DND-41 (cell line): ENCODE measurements at regions not wholly inside any gene's neighbourhood (a gene's known extent, or its start where the extent isn't known, plus 50 kb on each side); places are given as distances from the start of the nearest gene placed in this dataset.

Experiments used
- ATAC-seq: fragments of 200-7000 bp; cut with Tn5 transposase; 3 replicates; pipeline ENCODE4 v1.9.1; 2021; ENCODE audit warnings: low read depth; ENCODE audit not compliant: insufficient read depth
- DNase-seq: peaks from one replicate; pipeline ENCODE4 v3.0.0-alpha.2; 2020
- H2AFZ ChIP-seq: 2 replicates; pipeline ENCODE4 v1.6.0; 2012; ENCODE audit warnings: low read depth, low read length
- H3K27ac ChIP-seq: 2 replicates; pipeline ENCODE4 v1.5.1; 2012; ENCODE audit warnings: low read length, inconsistent platforms
- H3K27me3 ChIP-seq: fragments of 200-600 bp; sonication (generic); 2 replicates; pipeline ENCODE4 v1.6.0; 2012; ENCODE audit warnings: low read length, mild to moderate bottlenecking, inconsistent platforms; ENCODE audit not compliant: insufficient read depth, poor library complexity
- H3K36me3 ChIP-seq: 2 replicates; pipeline ENCODE4 v1.5.1; 2012; ENCODE audit warnings: low read length, inconsistent platforms; ENCODE audit not compliant: insufficient read depth
- H3K4me1 ChIP-seq: 2 replicates; pipeline ENCODE4 v1.5.1; 2012; ENCODE audit warnings: mild to moderate bottlenecking, low read length; ENCODE audit not compliant: insufficient read depth
- H3K4me2 ChIP-seq: 2 replicates; pipeline ENCODE4 v1.6.0; 2012; ENCODE audit warnings: mild to moderate bottlenecking, moderate library complexity, low read length, inconsistent platforms; ENCODE audit not compliant: insufficient read depth
- H3K4me3 ChIP-seq, 2 experiments: fragments of 200-600 bp in 1 of 2; shearing (Covaris generic) in 1 of 2; 2 replicates each; pipeline ENCODE4 v1.5.1; 2012 to 2016; ENCODE audit warnings: inconsistent platforms in 2 of 2, low read length in 2 of 2, mild to moderate bottlenecking in 2 of 2, low read depth in 1 of 2, moderate library complexity in 1 of 2
- H3K79me2 ChIP-seq: 2 replicates; pipeline ENCODE4 v1.6.0; 2012; ENCODE audit warnings: low read length, inconsistent platforms; ENCODE audit not compliant: insufficient read depth
- H3K9ac ChIP-seq: 2 replicates; pipeline ENCODE4 v1.6.0; 2012; ENCODE audit warnings: low read depth, mild to moderate bottlenecking, inconsistent platforms, low read length, moderate library complexity
- H3K9me3 ChIP-seq: 2 replicates; pipeline ENCODE4 v1.5.1; 2012; ENCODE audit warnings: low read length, moderate library complexity, mild to moderate bottlenecking, inconsistent platforms; ENCODE audit not compliant: insufficient read depth, severe bottlenecking
- H4K20me1 ChIP-seq: 2 replicates; pipeline ENCODE4 v1.6.0; 2012; ENCODE audit warnings: low read length; ENCODE audit not compliant: insufficient read depth
- CTCF ChIP-seq: IDR thresholded peaks from 2 replicates; pipeline ENCODE4 v1.5.1; 2012; ENCODE audit warnings: borderline replicate concordance, low read length, moderate library complexity, mild to moderate bottlenecking; ENCODE audit not compliant: poor library complexity, severe bottlenecking; ENCODE audit errors: extremely low read depth
- EZH2 ChIP-seq: IDR thresholded peaks from 3 replicates; pipeline ENCODE4 v1.6.1; 2012; ENCODE audit warnings: borderline replicate concordance, low read depth, mild to moderate bottlenecking, moderate library complexity, low read length, inconsistent platforms; ENCODE audit not compliant: severe bottlenecking

DNA sequence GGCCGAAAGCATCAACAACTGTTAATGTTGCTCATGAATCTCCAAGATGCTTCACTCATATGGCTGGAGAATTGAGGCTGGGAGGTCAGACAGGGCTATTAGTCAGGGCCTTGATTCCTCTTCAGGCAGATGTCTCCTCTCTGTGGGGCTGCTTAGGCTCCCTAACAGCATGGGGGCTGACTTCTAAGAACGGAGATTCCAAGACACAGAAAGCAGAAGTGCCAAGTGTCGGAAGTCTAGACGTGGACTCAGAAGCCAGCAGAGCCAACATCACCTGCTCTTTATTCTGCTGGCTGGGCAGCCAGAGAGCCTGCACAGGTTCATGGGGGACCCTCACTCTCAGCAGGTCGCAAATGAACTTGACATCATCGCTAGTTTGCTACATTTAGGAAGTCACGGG is 279.8 kb downstream of the CDH26 start:
- Histone ChIP-seq H2AFZ (no peak overlapping the region), H3K9me3 (no peaks in the 10 kb centered on the region), H3K36me3 (peaks cover 29% of the 10 kb centered on the region), H4K20me1 (no peaks in the 10 kb centered on the region), H3K27ac (peak overlapping the region; percentile 53), H3K4me2 (no peak overlapping the region), H3K27me3 (no peaks in the 10 kb centered on the region), H3K9ac (no peak overlapping the region), H3K4me1 (peaks cover 56% of the 10 kb centered on the region), H3K4me3 (no peak overlapping the region), H3K79me2 (peaks cover 17% of the 10 kb centered on the region; the same call in 1 of the 2 replicates)
- TF ChIP-seq CTCF: no peak
- no peak for TF ChIP-seq EZH2
- no peak for ATAC-seq
- no peak for DNase-seq

DNA sequence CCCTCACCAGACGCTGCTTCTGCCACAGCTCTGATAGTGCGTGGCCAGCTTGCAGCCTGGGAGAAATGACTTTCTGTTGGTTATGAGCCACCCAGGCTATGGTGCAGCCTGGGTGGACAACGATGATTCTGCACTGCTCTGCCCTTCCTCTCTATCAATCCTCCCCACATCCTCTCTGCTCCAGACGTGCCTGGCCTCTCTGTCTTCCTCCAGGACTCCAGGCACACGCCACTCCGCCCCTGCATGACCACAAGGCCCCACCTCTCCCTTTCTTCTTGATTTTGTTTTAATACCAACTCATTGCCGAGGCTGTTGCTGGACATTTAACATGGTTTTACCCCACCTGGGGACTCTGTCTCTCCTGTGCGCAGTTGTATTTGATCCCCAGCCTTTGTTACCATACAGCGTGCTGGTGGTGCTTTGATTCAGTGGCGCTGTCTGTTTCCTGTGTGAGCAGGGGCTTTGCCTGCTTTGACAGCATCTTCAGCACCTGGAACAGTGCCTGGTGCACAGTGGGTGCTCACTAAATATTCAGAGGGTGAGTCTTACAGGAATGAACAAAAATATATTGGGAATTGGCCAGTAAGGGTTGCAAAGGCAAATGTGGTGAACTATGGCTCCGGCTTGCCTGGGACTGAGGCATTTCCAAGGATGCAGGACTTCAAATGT is 280.9 kb downstream of the CDH26 start:
- no peaks in the 10 kb centered on the region for H3K27me3 ChIP-seq
- H3K4me2 ChIP-seq: no peak overlapping the region
- TF ChIP-seq CTCF: no peak
- no peak for TF ChIP-seq EZH2
- H3K27ac ChIP-seq: peak overlapping the region; percentile 53
- no peaks in the 10 kb centered on the region for H4K20me1 ChIP-seq
- H3K9me3 ChIP-seq: no peaks in the 10 kb centered on the region
- no peak overlapping the region for H2AFZ ChIP-seq
- peak; percentile 68 for DNase-seq
- peaks cover 68% of the 10 kb centered on the region for H3K4me1 ChIP-seq
- H3K36me3 ChIP-seq: peaks cover 33% of the 10 kb centered on the region
- ATAC-seq: peak; percentile 88
- peaks cover 19% of the 10 kb centered on the region; the same call in 1 of the 2 replicates for H3K79me2 ChIP-seq
- no peak overlapping the region for H3K9ac ChIP-seq
- no peak overlapping the region for H3K4me3 ChIP-seq

- DNase-seq (no peak), ATAC-seq (no peak)
- no peak overlapping the region for H2AFZ ChIP-seq
- peak overlapping the region; percentile 53; the same call in 1 of the 2 replicates for H3K27ac ChIP-seq
- TF ChIP-seq CTCF (no peak), EZH2 (no peak)
- H3K4me1 ChIP-seq: peaks cover 76% of the 10 kb centered on the region
- no peaks in the 10 kb centered on the region for H3K9me3 ChIP-seq
- no peak overlapping the region for H3K4me2 ChIP-seq
- H3K27me3 ChIP-seq: no peaks in the 10 kb centered on the region
- peaks cover 19% of the 10 kb centered on the region; the same call in 1 of the 2 replicates for H3K79me2 ChIP-seq
- no peaks in the 10 kb centered on the region for H4K20me1 ChIP-seq
- no peak overlapping the region for H3K4me3 ChIP-seq
- no peak overlapping the region for H3K9ac ChIP-seq
- peaks cover 33% of the 10 kb centered on the region for H3K36me3 ChIP-seq
These were observed 281.7 kb downstream of the CDH26 start for GRCh38 chr20:60239956-60240355.
